ENCODE measurements at regions not wholly inside any gene's neighbourhood (a gene's known extent, or its start where the extent isn't known, plus 50 kb on each side); places are given as distances from the start of the nearest gene placed in this dataset.

GRCh38 chr2:12928197-12928774, 211.6 kb downstream of the TRIB2 start:
- no peaks in the 10 kb centered on the region for H3K27me3 ChIP-seq (ENCODE audit: low read length)

GRCh38 chr2:12928775-12929401, 212.2 kb downstream of the TRIB2 start:
- H3K9me2 ChIP-seq (replicated peaks; ENCODE audit: insufficient read depth, low read length) = no peaks in the 10 kb centered on the region
- TF ChIP-seq EZH2phosphoT487 (conservative IDR thresholded peaks at IDR 0.05; ENCODE audit: low read length) (no peak), CTCF (IDR thresholded peaks at IDR 0.05; ENCODE audit: insufficient read depth, low read length, poor library complexity, severe bottlenecking) (no peak)
- no peaks in the 10 kb centered on the region for H3K27me3 ChIP-seq (ENCODE audit: low read length)
- no peaks in the 10 kb centered on the region for H3K9me3 ChIP-seq (ENCODE audit: insufficient read depth, low read length)
- H3K79me2 ChIP-seq (ENCODE audit: insufficient read depth, low read length) = no peaks in the 10 kb centered on the region
- no peaks in the 10 kb centered on the region for H4K20me1 ChIP-seq (ENCODE audit: low read depth, low read length)
- no peaks in the 10 kb centered on the region for H3K36me3 ChIP-seq (ENCODE audit: low read length)
- H3K4me3 ChIP-seq (ENCODE audit: insufficient read depth, low read length, poor library complexity, severe bottlenecking) = no peak overlapping the region
- H3F3A ChIP-seq (ENCODE audit: insufficient read depth) = no peaks in the 10 kb centered on the region
- H3K27ac ChIP-seq (ENCODE audit: low read depth, low read length) = no peak overlapping the region
- no peak overlapping the region for H3K9ac ChIP-seq (ENCODE audit: low read length)
- H3K4me2 ChIP-seq (ENCODE audit: low read depth, low read length, poor library complexity, severe bottlenecking) = peak overlapping the region; percentile 11
- no peak overlapping the region for H2AFZ ChIP-seq (ENCODE audit: low read depth, low read length, severe bottlenecking)

More at GRCh38 chr2:12928197-12928774, 211.6 kb downstream of the TRIB2 start:
- Histone ChIP-seq H3K9me2 (replicated peaks; ENCODE audit: insufficient read depth, low read length) (no peaks in the 10 kb centered on the region), H3K27ac (ENCODE audit: low read depth, low read length) (no peak overlapping the region), H3K9me3 (ENCODE audit: insufficient read depth, low read length) (no peaks in the 10 kb centered on the region), H4K20me1 (ENCODE audit: low read depth, low read length) (no peaks in the 10 kb centered on the region), H3K36me3 (ENCODE audit: low read length) (no peaks in the 10 kb centered on the region), H3K4me3 (ENCODE audit: insufficient read depth, low read length, poor library complexity, severe bottlenecking) (no peak overlapping the region), H3K79me2 (ENCODE audit: insufficient read depth, low read length) (no peaks in the 10 kb centered on the region), H2AFZ (ENCODE audit: low read depth, low read length, severe bottlenecking) (no peak overlapping the region), H3K9ac (ENCODE audit: low read length) (no peak overlapping the region), H3F3A (ENCODE audit: insufficient read depth) (no peaks in the 10 kb centered on the region), H3K4me2 (ENCODE audit: low read depth, low read length, poor library complexity, severe bottlenecking) (peak overlapping the region; percentile 11)
- TF ChIP-seq CTCF (IDR thresholded peaks at IDR 0.05; ENCODE audit: insufficient read depth, low read length, poor library complexity, severe bottlenecking) (no peak), EZH2phosphoT487 (conservative IDR thresholded peaks at IDR 0.05; ENCODE audit: low read length) (no peak)

GRCh38 chr2:12929758-12930157, 213.0 kb downstream of the TRIB2 start:
- H3K4me2 ChIP-seq (ENCODE audit: low read depth, low read length, poor library complexity, severe bottlenecking) = no peak overlapping the region
- no peaks in the 10 kb centered on the region for H3K27me3 ChIP-seq (ENCODE audit: low read length)
- no peaks in the 10 kb centered on the region for H3K36me3 ChIP-seq (ENCODE audit: low read length)
- H3K4me3 ChIP-seq (ENCODE audit: insufficient read depth, low read length, poor library complexity, severe bottlenecking) = no peak overlapping the region
- no peak overlapping the region for H3K27ac ChIP-seq (ENCODE audit: low read depth, low read length)
- TF ChIP-seq CTCF (IDR thresholded peaks at IDR 0.05; ENCODE audit: insufficient read depth, low read length, poor library complexity, severe bottlenecking) = no peak
- no peak for TF ChIP-seq EZH2phosphoT487 (conservative IDR thresholded peaks at IDR 0.05; ENCODE audit: low read length)
- no peaks in the 10 kb centered on the region for H3F3A ChIP-seq (ENCODE audit: insufficient read depth)
- H3K9me2 ChIP-seq (replicated peaks; ENCODE audit: insufficient read depth, low read length) = no peaks in the 10 kb centered on the region
- H4K20me1 ChIP-seq (ENCODE audit: low read depth, low read length) = no peaks in the 10 kb centered on the region
- no peaks in the 10 kb centered on the region for H3K79me2 ChIP-seq (ENCODE audit: insufficient read depth, low read length)
- H3K9me3 ChIP-seq (ENCODE audit: insufficient read depth, low read length) = no peaks in the 10 kb centered on the region
- no peak overlapping the region for H2AFZ ChIP-seq (ENCODE audit: low read depth, low read length, severe bottlenecking)
- H3K9ac ChIP-seq (ENCODE audit: low read length) = no peak overlapping the region
